Upper lobe of right lung (tissue), 1 donor: ENCODE measurements at regions not wholly inside any gene's neighbourhood (a gene's known extent, or its start where the extent isn't known, plus 50 kb on each side); places are given as distances from the start of the nearest gene placed in this dataset.

Experiments used
- ATAC-seq: fragments of 200-7000 bp; cut with Tn5 transposase; one replicate; pipeline ENCODE4 v1.9.1; 2020; ENCODE audit warnings: mild to moderate bottlenecking, moderate library complexity
- DNase-seq: peaks from one replicate; pipeline ENCODE4 v3.0.0-alpha.2; 2020
- H3K27ac ChIP-seq: fragments of 200-600 bp; one replicate; pipeline ENCODE4 v1.8.0; 2022
- H3K27me3 ChIP-seq: fragments of 200-600 bp; one replicate; pipeline ENCODE4 v1.8.0; 2022; ENCODE audit warnings: mild to moderate bottlenecking
- H3K36me3 ChIP-seq: fragments of 200-600 bp; one replicate; pipeline ENCODE4 v1.8.0; 2022
- H3K4me1 ChIP-seq: fragments of 200-600 bp; one replicate; pipeline ENCODE4 v1.8.0; 2022
- H3K4me3 ChIP-seq: fragments of 200-600 bp; one replicate; pipeline ENCODE4 v1.8.0; 2022; ENCODE audit warnings: mild to moderate bottlenecking
- H3K9me3 ChIP-seq: fragments of 200-600 bp; one replicate; pipeline ENCODE4 v1.8.0; 2022
- CTCF ChIP-seq: fragments of 200-600 bp; IDR thresholded peaks from one replicate; pipeline ENCODE4 v1.8.0; 2022; ENCODE audit warnings: antibody characterized with exemption
- intact Hi-C: fragments of 100-400 bp; cut with DNase I; formaldehyde crosslinking; loops from one replicate; pipeline ENCODE4 v1.11.0; 2022
- donor health status: DM: no; HTN: yes; CAD: no; lungs with severe emphysema.

- no peaks in the 10 kb centered on the region for H3K27me3 ChIP-seq
- no peak for TF ChIP-seq CTCF
- H3K36me3 ChIP-seq, result no peaks in the 10 kb centered on the region
- DNase-seq (no peak), ATAC-seq (no peak)
- H3K9me3 ChIP-seq, result no peaks in the 10 kb centered on the region
- H3K4me1 ChIP-seq, result no peaks in the 10 kb centered on the region
- H3K27ac ChIP-seq, result no peak overlapping the region
- intact Hi-C loops, result no loop called here
- H3K4me3 ChIP-seq, result no peak overlapping the region
Measured at GRCh38 chr15:69946870-69947269, 150.8 kb downstream of the TLE3 start.

GRCh38 chr15:69947394-69947793 is 150.3 kb downstream of the TLE3 start:
- no peak for TF ChIP-seq CTCF
- H3K36me3 ChIP-seq, result no peaks in the 10 kb centered on the region
- ATAC-seq (no peak), DNase-seq (no peak)
- H3K4me1 ChIP-seq, result no peaks in the 10 kb centered on the region
- H3K4me3 ChIP-seq, result no peak overlapping the region
- intact Hi-C loops, result no loop called here
- H3K9me3 ChIP-seq, result no peaks in the 10 kb centered on the region
- no peak overlapping the region for H3K27ac ChIP-seq
- H3K27me3 ChIP-seq, result no peaks in the 10 kb centered on the region

GRCh38 chr15:69949485-69949884 is 148.2 kb downstream of the TLE3 start:
- H3K36me3 ChIP-seq, result no peaks in the 10 kb centered on the region
- ATAC-seq, result no peak
- no peak overlapping the region for H3K4me3 ChIP-seq
- TF ChIP-seq CTCF, result no peak
- no peaks in the 10 kb centered on the region for H3K9me3 ChIP-seq
- H3K27ac ChIP-seq, result no peak overlapping the region
- intact Hi-C loops, result no loop called here
- no peaks in the 10 kb centered on the region for H3K27me3 ChIP-seq
- no peak for DNase-seq
- H3K4me1 ChIP-seq, result no peaks in the 10 kb centered on the region

- no peaks in the 10 kb centered on the region for H3K36me3 ChIP-seq
- H3K4me1 ChIP-seq, result no peaks in the 10 kb centered on the region
- H3K27me3 ChIP-seq, result no peaks in the 10 kb centered on the region
- DNase-seq, result no peak
- no peak overlapping the region for H3K27ac ChIP-seq
- intact Hi-C loops, result no loop called here
- ATAC-seq, result no peak
- H3K4me3 ChIP-seq, result no peak overlapping the region
- no peak for TF ChIP-seq CTCF
- no peaks in the 10 kb centered on the region for H3K9me3 ChIP-seq
Measured at GRCh38 chr15:69951256-69951897, 146.3 kb downstream of the TLE3 start.

- no peak for TF ChIP-seq CTCF
- intact Hi-C loops, result no loop called here
- Histone ChIP-seq H3K9me3 (no peaks in the 10 kb centered on the region), H3K36me3 (no peaks in the 10 kb centered on the region), H3K4me3 (no peak overlapping the region), H3K4me1 (no peaks in the 10 kb centered on the region), H3K27me3 (no peaks in the 10 kb centered on the region), H3K27ac (no peak overlapping the region)
- ATAC-seq (no peak), DNase-seq (no peak)
Measured at GRCh38 chr15:69951898-69952555, 145.7 kb downstream of the TLE3 start.
